Choroid plexus epithelial cell (primary cell): ENCODE measurements at regions not wholly inside any gene's neighbourhood (a gene's known extent, or its start where the extent isn't known, plus 50 kb on each side); places are given as distances from the start of the nearest gene placed in this dataset.
"Not testable (repeated sequence)": the region's sequence is repeated elsewhere in the genome, so short reads cannot be mapped to it uniquely, and the experiment has no call there.

ENCODE experiments used
- DNase-seq: peaks from one replicate; pipeline ENCODE4 v3.0.0-alpha.2; 2010; ENCODE audit warnings: low read depth
- H3K4me3 ChIP-seq: 2 replicates; pipeline ENCODE4 v1.5.1; 2011; ENCODE audit warnings: low read depth, mild to moderate bottlenecking, control low read depth, low read length, moderate library complexity
- CTCF ChIP-seq: conservative IDR thresholded peaks from 2 replicates; pipeline ENCODE4 v1.5.1; 2011; ENCODE audit warnings: low read depth, mild to moderate bottlenecking, control low read depth, inconsistent platforms, low read length, moderate library complexity

GRCh38 chr16:64265756-64266155 is 856.1 kb downstream of the CDH11 start:
- TF ChIP-seq CTCF = no peak
- H3K4me3 ChIP-seq = no peak overlapping the region
- no peak for DNase-seq

GRCh38 chr16:64260631-64261401 is 861.0 kb downstream of the CDH11 start:
- not testable (repeated sequence) for DNase-seq, H3K4me3 ChIP-seq

DNA sequence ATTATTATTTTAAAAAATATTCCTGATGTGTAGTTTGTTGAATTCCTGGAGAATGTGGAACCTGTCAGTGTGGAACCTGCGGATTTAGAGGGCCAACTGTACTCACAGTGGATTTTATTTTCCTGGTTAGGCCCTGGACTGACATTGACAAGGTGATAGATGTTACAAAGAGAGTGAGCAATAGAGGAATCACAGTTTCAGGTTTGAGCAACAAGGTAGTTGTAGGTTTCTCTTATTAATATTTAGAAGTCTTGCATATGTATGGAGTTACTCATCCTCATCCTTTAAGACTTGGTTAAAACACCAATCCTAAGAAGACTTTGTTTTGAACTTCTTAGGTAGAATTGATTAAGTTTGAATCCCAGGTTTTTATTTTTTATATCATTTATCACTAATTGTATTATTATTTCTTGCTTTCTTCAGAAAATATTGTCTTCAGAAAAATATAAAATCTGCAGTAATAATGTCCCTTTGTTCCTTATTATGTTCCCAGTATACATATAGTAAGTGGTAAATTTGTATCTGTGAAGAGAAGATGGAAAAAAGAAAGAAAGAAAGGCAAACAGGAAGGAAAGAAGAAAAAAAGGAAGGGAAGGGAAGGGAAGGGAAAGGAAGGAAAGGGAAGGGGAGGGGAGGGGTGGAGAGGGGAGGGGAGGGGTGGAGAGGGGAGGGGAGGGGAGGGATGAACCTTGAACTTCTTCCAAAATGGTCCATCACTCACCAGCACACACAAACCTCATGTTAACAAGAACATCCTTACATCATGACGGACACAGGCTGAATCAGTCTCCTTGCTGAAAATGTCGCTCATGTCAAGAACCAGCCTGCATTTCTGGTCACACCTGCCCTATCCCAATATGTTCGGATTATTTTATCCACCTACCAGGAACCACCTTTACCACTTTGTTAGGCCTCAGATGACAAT is 867.2 kb downstream of the CDH11 start:
- TF ChIP-seq CTCF = no peak
- no peak for DNase-seq
- H3K4me3 ChIP-seq = no peak overlapping the region

DNA sequence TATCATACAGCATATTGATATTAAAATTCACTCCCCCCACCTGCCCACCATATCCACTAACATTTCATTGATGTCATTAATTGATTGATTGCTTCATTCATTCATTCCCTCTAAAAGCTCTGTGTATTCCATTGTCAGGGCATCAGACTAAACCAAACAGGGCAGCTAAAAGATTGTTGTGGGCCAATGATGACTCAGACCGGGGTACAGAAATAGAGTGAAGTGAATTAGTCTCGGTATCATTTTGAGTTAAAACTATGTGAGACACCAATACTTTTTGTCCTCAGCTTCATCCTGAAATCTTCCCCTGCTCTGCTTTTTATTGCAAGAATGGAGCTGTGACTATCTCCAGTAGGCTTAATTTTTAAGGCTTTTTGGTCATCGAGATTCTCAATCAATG is 868.3 kb downstream of the CDH11 start:
- H3K4me3 ChIP-seq = no peak overlapping the region
- no peak for TF ChIP-seq CTCF
- no peak for DNase-seq

GRCh38 chr16:64253096-64253495 is 868.8 kb downstream of the CDH11 start:
- no peak for TF ChIP-seq CTCF
- H3K4me3 ChIP-seq = no peak overlapping the region
- no peak for DNase-seq

DNA sequence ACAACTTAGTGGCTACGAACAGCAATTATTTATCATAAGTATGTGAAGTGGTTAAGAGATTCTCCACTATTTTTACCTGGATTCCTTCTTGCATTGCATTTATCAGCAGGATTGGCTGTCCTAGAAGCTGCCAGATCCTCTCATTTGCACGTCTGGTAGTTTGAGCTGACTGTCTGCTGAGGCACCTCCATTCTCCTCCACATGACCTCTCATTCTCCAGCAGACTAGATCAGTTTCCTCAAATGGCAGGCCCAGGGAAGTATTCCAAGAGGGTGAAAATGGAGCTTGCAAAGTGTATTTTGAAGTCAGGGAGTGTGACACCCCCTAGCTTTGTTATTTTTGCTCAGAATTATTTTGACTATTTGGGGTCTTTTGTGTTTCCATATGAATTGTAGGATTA is 870.1 kb downstream of the CDH11 start:
- no peak for TF ChIP-seq CTCF
- H3K4me3 ChIP-seq = no peak overlapping the region
- no peak for DNase-seq

DNA sequence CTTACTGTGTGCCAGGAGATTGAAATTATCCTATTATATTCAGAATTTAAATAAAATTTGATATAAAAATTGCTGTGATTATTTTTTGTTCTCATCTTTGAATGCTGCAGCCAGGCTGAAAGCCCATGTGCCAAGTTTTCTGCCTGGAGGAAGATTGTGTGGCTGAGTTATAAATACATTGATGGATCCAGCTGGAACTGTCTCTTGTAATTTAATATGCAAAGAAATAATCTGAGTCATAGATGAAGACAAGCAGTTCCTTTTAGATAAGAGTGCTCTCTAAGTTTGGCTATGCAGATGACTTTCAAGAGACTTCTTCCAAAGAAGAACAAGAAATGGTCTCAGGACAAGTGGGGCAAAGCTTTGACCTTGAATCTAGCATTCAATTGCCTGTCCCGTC is 871.0 kb downstream of the CDH11 start:
- H3K4me3 ChIP-seq = no peak overlapping the region
- TF ChIP-seq CTCF = no peak
- peak; percentile 39 for DNase-seq
